ENCODE measurements at regions not wholly inside any gene's neighbourhood (a gene's known extent, or its start where the extent isn't known, plus 50 kb on each side); places are given as distances from the start of the nearest gene placed in this dataset.
"Not testable (repeated sequence)": the region's sequence is repeated elsewhere in the genome, so short reads cannot be mapped to it uniquely, and the experiment has no call there.

GRCh38 chr11:49789787-49790186, 162.4 kb upstream of the OR4C13 start:
- H3K79me1 ChIP-seq (replicated peaks; ENCODE audit: low read length, poor library complexity, severe bottlenecking); H3K4me1 ChIP-seq (ENCODE audit: control insufficient read depth, insufficient read depth, low read depth, low read length); H3K18ac ChIP-seq (ENCODE audit: low read depth in 1 of 2, low read length in 2 of 2); H3K4me2 ChIP-seq (ENCODE audit: low read length, poor library complexity, severe bottlenecking); H3K4me3 ChIP-seq (ENCODE audit: insufficient read depth in 1 of 2, low read depth in 1 of 2, low read length in 2 of 2); H2AK5ac ChIP-seq (ENCODE audit: low read length, severe bottlenecking); H4K8ac ChIP-seq (ENCODE audit: low read length); H2BK12ac ChIP-seq (ENCODE audit: low read length in 2 of 2); H2BK120ac ChIP-seq (ENCODE audit: low read depth, low read length); H3K9ac ChIP-seq (ENCODE audit: low read length); H4K91ac ChIP-seq (ENCODE audit: low read length); H2BK15ac ChIP-seq (ENCODE audit: low read depth, poor library complexity, severe bottlenecking); H3K14ac ChIP-seq (ENCODE audit: low read length in 2 of 2); DNase-seq; H3K27me3 ChIP-seq (ENCODE audit: control insufficient read depth in 1 of 2, insufficient read depth in 1 of 2, low read length in 2 of 2); H3K9me3 ChIP-seq (ENCODE audit: control insufficient read depth, low read length); H2BK5ac ChIP-seq (ENCODE audit: low read depth, low read length, poor library complexity, severe bottlenecking); H3K27ac ChIP-seq (ENCODE audit: low read length, poor library complexity, severe bottlenecking); H3K36me3 ChIP-seq (ENCODE audit: control insufficient read depth in 1 of 2, insufficient read depth in 2 of 2, low read depth in 1 of 2, low read length in 2 of 2); H2AFZ ChIP-seq (ENCODE audit: low read depth, low read length); H3K23ac ChIP-seq (ENCODE audit: low read length in 2 of 2); H3K4ac ChIP-seq (ENCODE audit: low read depth in 1 of 2, low read length in 2 of 2): not testable (repeated sequence)
- WGBS = 69% methylated on average over 1 of the region's 2 CpGs

GRCh38 chr11:49798206-49798837, 153.9 kb upstream of the OR4C13 start:
- H3K4me2 ChIP-seq (ENCODE audit: low read length, poor library complexity, severe bottlenecking); H3K27me3 ChIP-seq (ENCODE audit: control insufficient read depth in 1 of 2, insufficient read depth in 1 of 2, low read length in 2 of 2); H4K91ac ChIP-seq (ENCODE audit: low read length); H3K36me3 ChIP-seq (ENCODE audit: control insufficient read depth in 1 of 2, insufficient read depth in 2 of 2, low read depth in 1 of 2, low read length in 2 of 2); H3K4ac ChIP-seq (ENCODE audit: low read depth in 1 of 2, low read length in 2 of 2); H3K9ac ChIP-seq (ENCODE audit: low read length); H2BK5ac ChIP-seq (ENCODE audit: low read depth, low read length, poor library complexity, severe bottlenecking); H2BK12ac ChIP-seq (ENCODE audit: low read length in 2 of 2); H3K14ac ChIP-seq (ENCODE audit: low read length in 2 of 2); H2BK15ac ChIP-seq (ENCODE audit: low read depth, poor library complexity, severe bottlenecking); H4K8ac ChIP-seq (ENCODE audit: low read length); H3K4me3 ChIP-seq (ENCODE audit: insufficient read depth in 1 of 2, low read depth in 1 of 2, low read length in 2 of 2); H3K79me1 ChIP-seq (replicated peaks; ENCODE audit: low read length, poor library complexity, severe bottlenecking); H3K18ac ChIP-seq (ENCODE audit: low read depth in 1 of 2, low read length in 2 of 2); H2AFZ ChIP-seq (ENCODE audit: low read depth, low read length); H2AK5ac ChIP-seq (ENCODE audit: low read length, severe bottlenecking); H3K27ac ChIP-seq (ENCODE audit: low read length, poor library complexity, severe bottlenecking); H3K9me3 ChIP-seq (ENCODE audit: control insufficient read depth, low read length); H3K23ac ChIP-seq (ENCODE audit: low read length in 2 of 2); H3K4me1 ChIP-seq (ENCODE audit: control insufficient read depth, insufficient read depth, low read depth, low read length); DNase-seq; H2BK120ac ChIP-seq (ENCODE audit: low read depth, low read length): not testable (repeated sequence)
- 93% methylated on average over 22 of the region's 39 CpGs for WGBS

- not testable (repeated sequence) for H3K23ac ChIP-seq (ENCODE audit: low read length in 2 of 2); H4K8ac ChIP-seq (ENCODE audit: low read length)
- 91% methylated on average over 32 of the region's 43 CpGs for WGBS
Measured at GRCh38 chr11:49817705-49818430, 134.3 kb upstream of the OR4C13 start.

GRCh38 chr11:49823188-49823587, 129.0 kb upstream of the OR4C13 start:
- H3K27ac ChIP-seq (ENCODE audit: low read length, poor library complexity, severe bottlenecking); H2BK5ac ChIP-seq (ENCODE audit: low read depth, low read length, poor library complexity, severe bottlenecking); H2BK15ac ChIP-seq (ENCODE audit: low read depth, poor library complexity, severe bottlenecking); H4K91ac ChIP-seq (ENCODE audit: low read length); H2BK120ac ChIP-seq (ENCODE audit: low read depth, low read length); H3K18ac ChIP-seq (ENCODE audit: low read depth in 1 of 2, low read length in 2 of 2); DNase-seq; H2BK12ac ChIP-seq (ENCODE audit: low read length in 2 of 2); H3K14ac ChIP-seq (ENCODE audit: low read length in 2 of 2); H3K36me3 ChIP-seq (ENCODE audit: control insufficient read depth in 1 of 2, insufficient read depth in 2 of 2, low read depth in 1 of 2, low read length in 2 of 2); H3K27me3 ChIP-seq (ENCODE audit: control insufficient read depth in 1 of 2, insufficient read depth in 1 of 2, low read length in 2 of 2); H3K23ac ChIP-seq (ENCODE audit: low read length in 2 of 2); H3K4ac ChIP-seq (ENCODE audit: low read depth in 1 of 2, low read length in 2 of 2); H4K8ac ChIP-seq (ENCODE audit: low read length); H2AFZ ChIP-seq (ENCODE audit: low read depth, low read length); H3K4me2 ChIP-seq (ENCODE audit: low read length, poor library complexity, severe bottlenecking); H2AK5ac ChIP-seq (ENCODE audit: low read length, severe bottlenecking); H3K4me1 ChIP-seq (ENCODE audit: control insufficient read depth, insufficient read depth, low read depth, low read length); H3K79me1 ChIP-seq (replicated peaks; ENCODE audit: low read length, poor library complexity, severe bottlenecking); H3K9me3 ChIP-seq (ENCODE audit: control insufficient read depth, low read length); H3K9ac ChIP-seq (ENCODE audit: low read length); H3K4me3 ChIP-seq (ENCODE audit: insufficient read depth in 1 of 2, low read depth in 1 of 2, low read length in 2 of 2): not testable (repeated sequence)
- 80% methylated on average over 4 of the region's 6 CpGs for WGBS

More at GRCh38 chr11:49817705-49818430, 134.3 kb upstream of the OR4C13 start:
- not testable (repeated sequence) for H3K4me1 ChIP-seq (ENCODE audit: control insufficient read depth, insufficient read depth, low read depth, low read length); H3K4ac ChIP-seq (ENCODE audit: low read depth in 1 of 2, low read length in 2 of 2); H3K4me2 ChIP-seq (ENCODE audit: low read length, poor library complexity, severe bottlenecking); H2BK12ac ChIP-seq (ENCODE audit: low read length in 2 of 2); H2BK15ac ChIP-seq (ENCODE audit: low read depth, poor library complexity, severe bottlenecking); H3K14ac ChIP-seq (ENCODE audit: low read length in 2 of 2); H3K27ac ChIP-seq (ENCODE audit: low read length, poor library complexity, severe bottlenecking); H3K36me3 ChIP-seq (ENCODE audit: control insufficient read depth in 1 of 2, insufficient read depth in 2 of 2, low read depth in 1 of 2, low read length in 2 of 2); H2BK120ac ChIP-seq (ENCODE audit: low read depth, low read length); DNase-seq; H3K9ac ChIP-seq (ENCODE audit: low read length); H3K4me3 ChIP-seq (ENCODE audit: insufficient read depth in 1 of 2, low read depth in 1 of 2, low read length in 2 of 2); H4K91ac ChIP-seq (ENCODE audit: low read length); H3K9me3 ChIP-seq (ENCODE audit: control insufficient read depth, low read length); H3K18ac ChIP-seq (ENCODE audit: low read depth in 1 of 2, low read length in 2 of 2); H2BK5ac ChIP-seq (ENCODE audit: low read depth, low read length, poor library complexity, severe bottlenecking); H3K79me1 ChIP-seq (replicated peaks; ENCODE audit: low read length, poor library complexity, severe bottlenecking); H2AK5ac ChIP-seq (ENCODE audit: low read length, severe bottlenecking); H3K27me3 ChIP-seq (ENCODE audit: control insufficient read depth in 1 of 2, insufficient read depth in 1 of 2, low read length in 2 of 2); H2AFZ ChIP-seq (ENCODE audit: low read depth, low read length)

Measured in mesenchymal stem cell (in vitro differentiated cells and primary cell).